ENCODE measurements at regions not wholly inside any gene's neighbourhood (a gene's known extent, or its start where the extent isn't known, plus 50 kb on each side); places are given as distances from the start of the nearest gene placed in this dataset.
A peak's percentile ranks its signal among the peaks of the same experiment; 100 is the strongest.

DNA sequence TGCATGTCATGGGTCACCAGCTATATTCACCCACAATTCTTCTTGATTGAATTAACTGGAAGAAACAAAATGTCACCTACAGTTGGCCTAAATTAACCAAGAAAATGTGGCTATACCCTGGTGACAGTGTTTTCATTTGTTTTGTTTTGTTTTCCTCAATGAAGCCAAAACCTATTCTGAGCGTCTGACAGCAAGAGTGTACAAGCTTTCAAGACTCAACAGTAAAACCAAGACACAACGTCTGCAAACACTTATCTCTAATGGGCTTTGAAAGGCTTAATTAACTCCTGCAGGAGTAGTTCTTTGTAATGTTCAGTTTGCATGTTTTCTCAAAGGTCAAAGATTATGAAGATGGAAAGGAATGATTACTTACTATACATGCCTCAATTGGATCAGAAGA is 827.6 kb upstream of the KLHL29 start:
- Histone ChIP-seq H3K36me3 (replicated peaks; ENCODE audit: control insufficient read depth, insufficient read depth, low read length) (no peaks in the 10 kb centered on the region), H3K4me3 (ENCODE audit: insufficient read depth, low read depth, low read length) (no peak overlapping the region), H3K27me3 (ENCODE audit: control insufficient read depth, insufficient read depth, low read length) (no peaks in the 10 kb centered on the region)
- no peak for DNase-seq

DNA sequence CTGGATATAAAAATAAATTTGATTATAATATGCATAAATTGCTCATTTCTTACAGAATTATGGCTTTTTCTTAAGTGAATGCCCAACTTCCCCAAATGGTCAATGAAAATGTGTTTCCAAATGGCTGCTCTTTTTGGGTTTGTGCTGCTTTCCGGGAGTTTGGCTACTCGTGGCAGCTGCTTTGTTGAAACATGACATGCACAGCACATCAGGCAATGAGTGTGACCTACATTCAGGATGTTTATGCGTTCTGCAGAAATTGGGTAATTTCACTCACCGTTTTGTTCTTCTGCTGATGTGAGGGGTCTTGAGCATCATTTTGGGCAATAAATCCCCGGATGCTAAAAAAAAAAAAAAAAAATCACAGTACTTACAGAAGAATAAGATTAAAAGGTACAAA is 825.0 kb upstream of the KLHL29 start:
- Histone ChIP-seq H3K4me3 (ENCODE audit: insufficient read depth, low read depth, low read length) (no peak overlapping the region), H3K36me3 (replicated peaks; ENCODE audit: control insufficient read depth, insufficient read depth, low read length) (no peaks in the 10 kb centered on the region), H3K27me3 (ENCODE audit: control insufficient read depth, insufficient read depth, low read length) (no peaks in the 10 kb centered on the region)
- DNase-seq = no peak

DNA sequence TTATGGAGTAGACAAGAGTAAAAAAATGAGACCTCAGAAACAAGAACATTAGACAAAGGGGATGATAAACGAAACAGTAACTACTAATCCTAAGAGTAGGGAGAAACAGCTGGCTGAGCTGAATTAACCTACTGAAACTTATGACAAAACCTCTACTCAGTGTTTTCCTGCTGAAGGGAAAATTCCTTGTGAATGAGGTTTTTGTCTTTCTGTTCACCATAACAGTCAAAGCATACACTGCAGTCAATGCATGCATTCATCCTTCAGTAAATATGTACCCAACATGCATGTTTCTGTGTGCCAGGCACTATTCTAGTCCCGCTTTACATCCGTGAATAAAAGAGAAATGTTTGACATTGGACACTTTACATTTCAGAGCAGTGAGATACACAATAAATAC is 805.6 kb upstream of the KLHL29 start:
- Histone ChIP-seq H3K27me3 (ENCODE audit: control insufficient read depth, insufficient read depth, low read length) (no peaks in the 10 kb centered on the region), H3K4me3 (ENCODE audit: insufficient read depth, low read depth, low read length) (no peak overlapping the region), H3K36me3 (replicated peaks; ENCODE audit: control insufficient read depth, insufficient read depth, low read length) (no peaks in the 10 kb centered on the region)
- DNase-seq = no peak

DNA sequence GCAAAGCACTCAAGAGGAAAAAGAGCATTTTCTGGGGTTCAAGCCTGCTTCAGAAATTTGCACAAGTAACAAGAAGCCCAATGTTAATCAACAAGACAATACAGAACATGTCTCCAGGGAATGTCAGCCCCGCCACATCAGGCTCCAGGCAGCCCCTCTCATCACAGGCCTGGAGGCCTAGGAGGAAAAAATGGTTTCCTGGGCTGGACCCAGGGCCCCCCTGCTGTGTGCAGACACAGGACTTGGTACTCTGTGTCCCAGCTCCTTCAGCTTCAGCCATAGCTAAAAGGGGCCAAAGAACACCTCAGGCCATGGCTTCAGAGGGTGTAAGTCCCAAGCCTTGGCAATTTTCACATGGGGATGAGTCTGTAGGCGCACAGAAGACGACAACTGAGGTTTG is 802.9 kb upstream of the KLHL29 start:
- Histone ChIP-seq H3K27me3 (ENCODE audit: control insufficient read depth, insufficient read depth, low read length) (no peaks in the 10 kb centered on the region), H3K36me3 (replicated peaks; ENCODE audit: control insufficient read depth, insufficient read depth, low read length) (no peaks in the 10 kb centered on the region), H3K4me3 (ENCODE audit: insufficient read depth, low read depth, low read length) (no peak overlapping the region)
- no peak for DNase-seq

DNA sequence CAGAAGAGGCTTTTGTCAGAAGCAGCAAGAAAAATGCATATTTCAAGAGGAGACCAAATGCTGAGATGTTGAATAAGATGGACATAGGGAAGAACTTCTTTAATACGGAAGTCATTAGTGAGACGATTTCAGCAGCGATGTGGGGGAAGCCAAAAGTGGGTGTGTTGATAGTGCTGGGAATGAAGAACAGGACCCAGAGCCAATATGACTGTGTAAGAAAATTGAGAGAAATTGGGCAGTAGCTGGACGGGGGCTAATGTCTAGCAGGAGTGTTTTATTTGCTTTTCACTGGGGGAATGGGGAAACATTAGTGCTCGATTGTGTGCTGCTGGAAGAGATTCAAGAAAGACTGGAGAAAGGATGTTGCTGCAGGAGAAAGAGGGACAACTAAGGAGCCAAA is 788.7 kb upstream of the KLHL29 start:
- no peaks in the 10 kb centered on the region for H3K36me3 ChIP-seq (replicated peaks; ENCODE audit: control insufficient read depth, insufficient read depth, low read length)
- no peaks in the 10 kb centered on the region for H3K27me3 ChIP-seq (ENCODE audit: control insufficient read depth, insufficient read depth, low read length)
- H3K4me3 ChIP-seq (ENCODE audit: insufficient read depth, low read depth, low read length) = no peak overlapping the region
- DNase-seq = no peak

DNA sequence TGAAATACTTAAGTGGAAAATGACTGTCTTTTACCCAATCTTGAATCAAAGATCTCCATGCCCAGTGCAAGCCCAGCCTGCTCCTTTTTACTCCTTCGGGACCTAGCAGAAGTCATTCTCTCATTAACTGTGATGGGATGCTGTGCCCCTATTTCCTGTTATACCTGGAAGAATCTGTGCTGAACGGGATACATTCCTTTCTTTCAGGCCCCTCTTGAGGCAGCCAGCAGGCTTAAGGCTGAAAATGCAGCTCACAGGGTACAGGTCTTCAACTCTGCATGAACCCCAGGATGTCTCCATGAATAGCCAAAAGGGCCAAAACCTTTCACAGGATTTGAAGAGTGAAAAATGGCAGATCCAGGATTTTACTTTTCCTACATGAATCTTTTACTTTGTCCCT is 784.8 kb upstream of the KLHL29 start:
- H3K4me3 ChIP-seq (ENCODE audit: insufficient read depth, low read depth, low read length) = no peak overlapping the region
- DNase-seq = peak; percentile 7
- H3K27me3 ChIP-seq (ENCODE audit: control insufficient read depth, insufficient read depth, low read length) = no peaks in the 10 kb centered on the region
- H3K36me3 ChIP-seq (replicated peaks; ENCODE audit: control insufficient read depth, insufficient read depth, low read length) = no peaks in the 10 kb centered on the region

DNA sequence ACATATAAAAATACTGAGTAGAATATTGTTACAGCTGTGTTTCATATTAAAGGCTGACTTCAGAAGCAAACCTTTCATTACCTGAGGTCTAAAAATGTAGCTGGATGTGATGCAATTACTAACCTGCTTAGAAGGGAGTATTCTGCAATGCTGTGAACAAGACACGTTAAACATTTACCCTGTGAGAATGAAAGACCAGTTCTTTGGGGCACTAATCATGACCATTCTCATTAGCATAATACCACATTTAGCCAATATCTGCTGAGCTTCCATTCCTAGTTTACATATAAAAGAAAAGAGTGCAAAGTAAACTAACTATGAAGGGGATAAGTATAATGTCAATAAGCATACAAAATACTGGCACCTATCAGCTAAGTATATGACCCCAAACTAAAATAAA is 784.0 kb upstream of the KLHL29 start:
- no peak overlapping the region for H3K4me3 ChIP-seq (ENCODE audit: insufficient read depth, low read depth, low read length)
- no peaks in the 10 kb centered on the region for H3K36me3 ChIP-seq (replicated peaks; ENCODE audit: control insufficient read depth, insufficient read depth, low read length)
- DNase-seq = no peak
- H3K27me3 ChIP-seq (ENCODE audit: control insufficient read depth, insufficient read depth, low read length) = no peaks in the 10 kb centered on the region

DNA sequence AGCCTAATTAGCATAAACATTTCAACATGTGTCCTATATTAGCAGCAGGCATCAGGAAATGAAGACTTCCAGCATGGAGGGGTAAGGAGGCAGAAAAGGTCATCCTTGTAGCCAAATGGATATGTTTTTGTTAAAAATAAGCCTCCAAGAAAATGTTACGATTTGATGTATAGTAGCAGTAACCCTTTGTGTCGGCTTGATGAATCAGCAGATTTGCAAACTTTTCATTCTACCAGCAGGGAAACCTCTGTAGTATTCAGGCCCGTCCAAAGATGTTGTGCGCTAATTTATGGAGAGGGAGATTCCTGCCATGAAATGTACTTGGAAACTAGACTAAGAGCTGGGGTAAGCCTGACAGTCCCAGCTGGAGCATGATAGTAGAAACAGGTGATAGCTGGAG is 780.8 kb upstream of the KLHL29 start:
- Histone ChIP-seq H3K4me3 (ENCODE audit: insufficient read depth, low read depth, low read length) (no peak overlapping the region), H3K27me3 (ENCODE audit: control insufficient read depth, insufficient read depth, low read length) (no peaks in the 10 kb centered on the region), H3K36me3 (replicated peaks; ENCODE audit: control insufficient read depth, insufficient read depth, low read length) (no peaks in the 10 kb centered on the region)
- no peak for DNase-seq

DNA sequence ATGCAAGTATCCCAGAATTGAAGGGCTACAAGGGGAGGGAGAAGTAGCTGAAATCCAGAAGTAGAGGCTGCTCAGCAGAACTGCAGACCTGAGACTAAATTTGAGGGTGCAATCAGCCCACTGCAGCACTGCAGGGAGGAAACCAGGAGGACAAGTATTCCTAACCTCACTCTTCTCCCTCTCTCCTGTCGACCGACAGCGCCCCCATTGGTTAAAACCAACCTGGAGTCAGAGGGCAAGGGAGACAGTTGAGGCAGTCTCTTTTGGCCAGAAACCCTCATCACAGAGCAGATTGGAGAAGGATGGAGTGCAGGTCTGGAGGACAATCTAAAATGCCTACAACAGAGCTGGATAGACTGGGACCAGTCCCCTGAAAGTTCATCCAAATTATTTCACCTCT is 768.9 kb upstream of the KLHL29 start:
- no peak overlapping the region for H3K4me3 ChIP-seq (ENCODE audit: insufficient read depth, low read depth, low read length)
- H3K36me3 ChIP-seq (replicated peaks; ENCODE audit: control insufficient read depth, insufficient read depth, low read length) = no peaks in the 10 kb centered on the region
- no peaks in the 10 kb centered on the region for H3K27me3 ChIP-seq (ENCODE audit: control insufficient read depth, insufficient read depth, low read length)
- no peak for DNase-seq

DNA sequence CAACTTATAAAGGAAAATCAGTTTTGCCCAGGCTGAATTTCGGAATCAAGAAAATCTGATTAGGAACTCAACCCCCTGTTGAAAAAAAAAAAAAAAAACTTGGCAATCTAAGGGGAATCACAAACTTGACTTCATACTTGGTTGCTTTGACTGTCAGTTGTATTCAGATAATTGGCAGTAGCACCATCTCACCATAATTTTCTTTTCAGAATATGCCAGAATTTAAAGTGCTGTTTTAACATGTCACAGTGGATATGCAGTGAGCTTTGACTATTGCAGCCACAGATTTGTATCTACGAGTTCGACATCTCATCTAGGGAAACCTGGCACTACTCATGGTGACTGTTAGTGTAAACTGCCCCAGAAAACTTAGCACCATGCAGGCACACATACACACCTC is 761.4 kb upstream of the KLHL29 start:
- Histone ChIP-seq H3K36me3 (replicated peaks; ENCODE audit: control insufficient read depth, insufficient read depth, low read length) (no peaks in the 10 kb centered on the region), H3K27me3 (ENCODE audit: control insufficient read depth, insufficient read depth, low read length) (no peaks in the 10 kb centered on the region), H3K4me3 (ENCODE audit: insufficient read depth, low read depth, low read length) (no peak overlapping the region)
- DNase-seq = no peak

DNA sequence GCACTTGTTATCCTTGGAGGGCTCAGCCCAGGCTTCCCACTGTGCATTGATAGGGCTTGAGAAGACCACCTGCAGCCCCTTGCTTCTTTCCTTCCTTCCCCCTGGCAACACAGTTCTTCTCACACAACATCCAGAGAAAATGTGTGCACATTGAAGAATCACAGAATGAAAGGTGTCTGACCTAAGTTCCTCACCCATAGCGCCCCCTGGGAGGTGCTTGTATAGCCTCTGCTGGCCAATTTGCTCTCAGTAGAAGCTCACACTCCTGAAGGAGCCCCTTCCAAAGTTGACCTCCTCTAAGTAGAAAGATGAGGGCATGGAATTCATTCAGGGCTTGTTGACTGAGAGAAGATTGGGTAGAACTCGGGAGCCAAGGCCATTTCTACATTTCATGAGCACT is 758.4 kb upstream of the KLHL29 start:
- no peaks in the 10 kb centered on the region for H3K36me3 ChIP-seq (replicated peaks; ENCODE audit: control insufficient read depth, insufficient read depth, low read length)
- no peaks in the 10 kb centered on the region for H3K27me3 ChIP-seq (ENCODE audit: control insufficient read depth, insufficient read depth, low read length)
- DNase-seq = peak; percentile 16
- H3K4me3 ChIP-seq (ENCODE audit: insufficient read depth, low read depth, low read length) = no peak overlapping the region

DNA sequence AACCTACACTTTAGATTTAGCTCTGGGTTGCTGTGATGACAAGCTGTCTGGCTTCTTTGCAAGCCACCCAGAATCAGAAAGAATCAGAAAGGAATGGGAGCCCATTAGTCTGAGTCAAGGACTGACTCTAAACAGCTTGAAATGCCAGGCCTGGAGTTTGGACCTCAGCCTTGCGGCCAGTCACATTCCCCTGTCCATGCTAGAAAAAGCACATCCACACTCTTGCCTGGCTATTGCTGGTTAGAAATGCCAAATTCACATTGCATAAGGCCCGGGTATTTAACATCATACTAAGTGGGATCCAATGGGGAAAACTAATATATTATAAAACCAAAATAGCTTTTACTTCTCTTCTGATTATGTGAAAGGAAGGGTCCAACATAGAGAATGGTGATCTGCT is 756.8 kb upstream of the KLHL29 start:
- no peak for DNase-seq
- Histone ChIP-seq H3K36me3 (replicated peaks; ENCODE audit: control insufficient read depth, insufficient read depth, low read length) (no peaks in the 10 kb centered on the region), H3K4me3 (ENCODE audit: insufficient read depth, low read depth, low read length) (no peak overlapping the region), H3K27me3 (ENCODE audit: control insufficient read depth, insufficient read depth, low read length) (no peaks in the 10 kb centered on the region)

DNA sequence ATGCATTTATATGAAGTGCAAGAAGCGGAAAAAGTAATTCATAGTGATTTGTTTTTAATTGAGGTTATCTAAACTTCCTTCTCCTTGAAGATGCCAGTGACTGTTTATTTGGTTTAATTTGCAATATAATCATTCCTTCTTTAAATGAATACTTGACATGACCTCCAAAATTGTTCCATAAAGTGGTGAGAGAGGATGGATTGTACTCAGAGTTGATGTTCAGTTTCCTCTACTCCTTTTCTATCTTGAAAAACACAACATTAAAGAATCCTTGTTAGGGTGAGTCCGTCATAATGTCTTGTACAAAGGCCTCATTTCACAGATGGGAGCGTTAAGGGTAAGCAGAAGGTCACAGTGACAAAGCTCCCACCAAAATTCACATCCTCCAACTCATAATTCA is 756.1 kb upstream of the KLHL29 start:
- Histone ChIP-seq H3K4me3 (ENCODE audit: insufficient read depth, low read depth, low read length) (no peak overlapping the region), H3K36me3 (replicated peaks; ENCODE audit: control insufficient read depth, insufficient read depth, low read length) (no peaks in the 10 kb centered on the region), H3K27me3 (ENCODE audit: control insufficient read depth, insufficient read depth, low read length) (no peaks in the 10 kb centered on the region)
- DNase-seq = no peak

DNA sequence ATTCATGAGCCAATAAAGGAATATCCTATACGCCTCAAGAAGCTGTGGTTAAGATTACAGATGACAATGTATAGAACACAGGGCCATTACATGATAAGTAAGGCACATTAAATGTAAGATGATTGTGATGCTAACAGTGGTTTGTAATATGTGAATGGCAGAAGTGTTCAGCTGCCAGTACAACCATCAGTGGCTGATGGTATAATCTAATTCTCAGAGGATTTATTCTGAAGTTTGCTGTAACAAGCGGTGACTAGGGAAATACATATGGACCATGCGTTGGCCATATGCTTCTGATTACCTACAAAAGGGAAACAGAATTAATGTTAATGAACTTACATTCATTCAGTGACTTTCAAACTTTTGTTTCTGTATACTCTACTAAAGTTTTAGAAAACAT is 750.8 kb upstream of the KLHL29 start:
- no peak for DNase-seq

DNA sequence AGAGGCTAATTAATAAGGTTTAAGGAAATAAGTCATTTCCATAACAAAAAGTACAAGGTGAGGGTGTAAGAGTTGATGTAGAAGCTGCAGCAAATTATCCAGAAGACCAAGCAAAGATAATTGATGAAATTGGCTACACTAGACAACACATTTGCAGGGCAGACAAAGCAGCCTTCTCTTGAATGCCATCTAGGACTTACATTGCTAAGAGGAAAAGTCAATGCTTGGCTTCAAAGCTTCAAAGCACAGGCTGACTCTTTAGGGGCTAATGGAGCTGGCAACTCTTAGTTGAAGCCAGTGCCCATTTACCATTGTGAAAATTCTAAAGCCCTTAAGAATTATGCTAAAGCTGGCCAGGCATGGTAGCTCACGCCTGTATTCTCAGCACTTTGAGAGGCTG is 728.6 kb upstream of the KLHL29 start:
- Histone ChIP-seq H3K36me3 (replicated peaks; ENCODE audit: control insufficient read depth, insufficient read depth, low read length) (no peaks in the 10 kb centered on the region), H3K4me3 (ENCODE audit: insufficient read depth, low read depth, low read length) (no peak overlapping the region), H3K27me3 (ENCODE audit: control insufficient read depth, insufficient read depth, low read length) (no peaks in the 10 kb centered on the region)
- DNase-seq = no peak

More for the DNA sequence above, 750.8 kb upstream of the KLHL29 start:
- no peaks in the 10 kb centered on the region for H3K27me3 ChIP-seq (ENCODE audit: control insufficient read depth, insufficient read depth, low read length)
- no peaks in the 10 kb centered on the region for H3K36me3 ChIP-seq (replicated peaks; ENCODE audit: control insufficient read depth, insufficient read depth, low read length)
- H3K4me3 ChIP-seq (ENCODE audit: insufficient read depth, low read depth, low read length) = no peak overlapping the region

DNA sequence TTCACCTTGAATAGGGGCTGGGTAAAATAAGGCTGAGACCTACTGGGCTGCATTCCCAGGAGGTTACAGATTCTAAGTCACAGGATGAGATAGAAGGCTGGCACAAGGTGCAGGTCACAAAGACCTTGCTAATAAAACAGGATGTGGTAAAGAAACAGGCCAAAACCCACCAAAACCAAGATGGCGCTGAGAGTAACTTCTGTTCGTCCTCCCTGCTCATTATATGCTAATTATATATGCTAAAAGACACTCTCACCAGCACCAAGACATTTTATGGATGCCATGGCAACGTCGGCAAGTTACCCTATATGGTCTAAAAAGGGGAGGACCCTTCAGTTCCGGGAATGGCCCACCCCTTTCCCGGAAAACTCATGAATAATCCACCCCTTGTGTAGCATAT is 711.5 kb upstream of the KLHL29 start:
- Histone ChIP-seq H3K4me3 (ENCODE audit: insufficient read depth, low read depth, low read length) (no peak overlapping the region), H3K36me3 (replicated peaks; ENCODE audit: control insufficient read depth, insufficient read depth, low read length) (no peaks in the 10 kb centered on the region), H3K27me3 (ENCODE audit: control insufficient read depth, insufficient read depth, low read length) (no peaks in the 10 kb centered on the region)
- DNase-seq = no peak

All from H7 (cell line).